Natural killer cell (primary cell): ENCODE measurements at regions not wholly inside any gene's neighbourhood (a gene's known extent, or its start where the extent isn't known, plus 50 kb on each side); places are given as distances from the start of the nearest gene placed in this dataset.

ENCODE experiments used
- ATAC-seq, 3 donors: fragments of 150-1000 bp in 2 of 3; fragments of 200-7000 bp in 1 of 3; cut with Tn5 transposase; 1 replicate in 1 of 3; 2 replicates in 2 of 3; pipeline ENCODE4 v1.10.0; 2021; ENCODE audit warnings: mild to moderate bottlenecking in 2 of 3, moderate library complexity in 2 of 3
- DNase-seq, 2 donors: peaks; one replicate each; pipeline versions ENCODE4 v3.0.0 to v3.0.0-alpha.2; 2013 to 2021; ENCODE audit warnings: mixed read lengths in 1 of 2
- H3K27ac ChIP-seq: one replicate; pipeline ENCODE4 v1.5.1; 2013; ENCODE audit warnings: mild to moderate bottlenecking, low read length
- H3K27me3 ChIP-seq: one replicate; pipeline ENCODE4 v1.6.1; 2013; ENCODE audit warnings: low read length; ENCODE audit not compliant: control insufficient read depth, insufficient read depth
- H3K36me3 ChIP-seq: one replicate; pipeline ENCODE4 v1.6.1; 2013; ENCODE audit warnings: low read length; ENCODE audit not compliant: control insufficient read depth, insufficient read depth
- H3K4me1 ChIP-seq: one replicate; pipeline ENCODE4 v1.6.1; 2013; ENCODE audit warnings: low read length; ENCODE audit not compliant: control insufficient read depth, insufficient read depth
- H3K4me3 ChIP-seq: one replicate; pipeline ENCODE4 v1.5.1; 2013; ENCODE audit warnings: low read length
- H3K9me3 ChIP-seq: one replicate; pipeline ENCODE4 v1.6.1; 2013; ENCODE audit warnings: low read length; ENCODE audit not compliant: control insufficient read depth, insufficient read depth
- H3K27ac Mint-ChIP-seq, 2 donors: one replicate each; pipeline ENCODE4 v1.8.0; 2022; ENCODE audit warnings: mild to moderate bottlenecking in 2 of 2, mixed read lengths in 2 of 2, moderate library complexity in 1 of 2
- H3K27me3 Mint-ChIP-seq, 2 donors: one replicate each; pipeline ENCODE4 v1.8.0; 2022; ENCODE audit warnings: low read depth in 2 of 2, mixed read lengths in 2 of 2
- H3K36me3 Mint-ChIP-seq: one replicate; pipeline ENCODE4 v1.8.0; 2022; ENCODE audit warnings: mixed read lengths
- H3K4me1 Mint-ChIP-seq, 2 donors: one replicate each; pipeline ENCODE4 v1.8.0; 2022; ENCODE audit warnings: mixed read lengths in 2 of 2
- H3K4me3 Mint-ChIP-seq: one replicate; pipeline ENCODE4 v1.8.0; 2022; ENCODE audit warnings: mild to moderate bottlenecking, moderate library complexity, mixed read lengths
- H3K9me3 Mint-ChIP-seq, 2 donors: one replicate each; pipeline ENCODE4 v1.8.0; 2022; ENCODE audit warnings: mixed read lengths in 2 of 2
- WGBS: methylation state at CpG from one replicate; pipeline ENCODE4 v1.1.7; 2013; ENCODE audit warnings: missing lambda C conversion rate; ENCODE audit not compliant: insufficient coverage; 5-methylcytosine and 5-hydroxymethylcytosine counted together
- intact Hi-C: fragments of 100-400 bp; cut with micrococcal nuclease; formaldehyde crosslinking; loops from one replicate; pipeline ENCODE4 v1.14.2; 2022
- TF ChIP-seq, protein P1 (sequence below): fragments of 200-600 bp; IDR thresholded peaks from one replicate; pipeline ENCODE4 v1.8.0; 2022; ENCODE audit warnings: antibody characterized with exemption

DNA sequence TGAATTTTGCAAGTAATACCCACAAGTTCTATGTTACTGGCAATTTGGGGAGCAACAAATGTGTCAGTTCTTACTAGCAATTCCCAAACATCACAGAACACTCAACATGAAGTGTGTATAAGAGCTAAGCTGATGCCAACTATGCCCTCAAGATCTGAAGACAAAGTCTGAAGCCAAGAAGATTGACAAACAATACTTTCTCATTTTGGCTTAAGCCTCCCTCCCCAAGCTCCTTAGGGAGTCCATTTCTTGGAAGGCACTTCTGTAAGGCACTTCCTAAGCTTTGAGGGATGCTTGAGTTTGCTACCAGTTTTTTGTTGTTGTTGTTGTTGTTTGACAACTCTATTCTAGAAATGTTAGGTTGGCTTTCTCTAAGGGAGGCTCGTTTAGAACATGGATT, 154.4 kb upstream of the ZNF644 start:
- TF ChIP-seq, protein P1, sequence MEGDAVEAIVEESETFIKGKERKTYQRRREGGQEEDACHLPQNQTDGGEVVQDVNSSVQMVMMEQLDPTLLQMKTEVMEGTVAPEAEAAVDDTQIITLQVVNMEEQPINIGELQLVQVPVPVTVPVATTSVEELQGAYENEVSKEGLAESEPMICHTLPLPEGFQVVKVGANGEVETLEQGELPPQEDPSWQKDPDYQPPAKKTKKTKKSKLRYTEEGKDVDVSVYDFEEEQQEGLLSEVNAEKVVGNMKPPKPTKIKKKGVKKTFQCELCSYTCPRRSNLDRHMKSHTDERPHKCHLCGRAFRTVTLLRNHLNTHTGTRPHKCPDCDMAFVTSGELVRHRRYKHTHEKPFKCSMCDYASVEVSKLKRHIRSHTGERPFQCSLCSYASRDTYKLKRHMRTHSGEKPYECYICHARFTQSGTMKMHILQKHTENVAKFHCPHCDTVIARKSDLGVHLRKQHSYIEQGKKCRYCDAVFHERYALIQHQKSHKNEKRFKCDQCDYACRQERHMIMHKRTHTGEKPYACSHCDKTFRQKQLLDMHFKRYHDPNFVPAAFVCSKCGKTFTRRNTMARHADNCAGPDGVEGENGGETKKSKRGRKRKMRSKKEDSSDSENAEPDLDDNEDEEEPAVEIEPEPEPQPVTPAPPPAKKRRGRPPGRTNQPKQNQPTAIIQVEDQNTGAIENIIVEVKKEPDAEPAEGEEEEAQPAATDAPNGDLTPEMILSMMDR: no peak
- no peak overlapping the region for H3K27ac ChIP-seq
- WGBS: 40% methylated on average over 1 of the region's 1 CpG
- no peaks in the 10 kb centered on the region for H3K9me3 ChIP-seq
- no peaks in the 10 kb centered on the region for H3K4me1 ChIP-seq
- Mint-ChIP-seq H3K27ac (no peak overlapping the region), H3K27me3 (peaks cover 26 to 56% of the 10 kb centered on the region in 2 donors), H3K4me3 (no peak overlapping the region), H3K4me1 (peaks cover 7 to 11% of the 10 kb centered on the region in 2 donors), H3K36me3 (no peaks in the 10 kb centered on the region), H3K9me3 (no peaks in the 10 kb centered on the region)
- no peak for ATAC-seq
- no peak for DNase-seq
- no peak overlapping the region for H3K4me3 ChIP-seq
- H3K36me3 ChIP-seq: no peaks in the 10 kb centered on the region
- peaks cover 7% of the 10 kb centered on the region for H3K27me3 ChIP-seq
- intact Hi-C loops: no loop called here

DNA sequence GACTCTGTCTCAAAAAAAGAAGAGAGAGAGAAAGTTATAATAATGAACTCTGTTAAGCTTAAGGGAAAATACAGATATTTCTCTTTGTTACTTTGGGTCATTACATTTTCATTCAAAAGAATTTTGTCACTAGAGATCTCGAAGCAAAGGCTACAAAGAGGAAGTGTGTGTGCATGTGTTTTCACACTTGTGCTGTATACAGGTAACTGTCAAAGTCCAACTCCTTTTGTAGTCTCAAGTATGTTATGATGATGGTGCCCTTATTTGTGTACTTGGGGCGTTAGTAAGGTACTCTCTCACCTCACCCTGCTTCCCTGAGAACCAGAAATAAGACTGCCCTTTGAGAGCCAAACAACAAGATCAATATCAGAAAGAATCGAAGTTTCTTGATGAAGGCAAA, 152.9 kb upstream of the ZNF644 start:
- Histone ChIP-seq H3K27ac (no peak overlapping the region), H3K4me1 (no peaks in the 10 kb centered on the region), H3K4me3 (no peak overlapping the region), H3K36me3 (no peaks in the 10 kb centered on the region), H3K9me3 (no peaks in the 10 kb centered on the region), H3K27me3 (peaks cover 7% of the 10 kb centered on the region)
- H3K27ac Mint-ChIP-seq: no peak overlapping the region
- TF ChIP-seq, protein P1: no peak
- H3K36me3 Mint-ChIP-seq: no peaks in the 10 kb centered on the region
- peaks cover 7 to 11% of the 10 kb centered on the region in 2 donors for H3K4me1 Mint-ChIP-seq
- intact Hi-C loops: no loop called here
- 44% methylated on average over 3 of the region's 3 CpGs for WGBS
- H3K27me3 Mint-ChIP-seq: peaks cover 31 to 56% of the 10 kb centered on the region in 2 donors
- ATAC-seq (no peak), DNase-seq (no peak)
- no peak overlapping the region for H3K4me3 Mint-ChIP-seq
- H3K9me3 Mint-ChIP-seq: no peaks in the 10 kb centered on the region

DNA sequence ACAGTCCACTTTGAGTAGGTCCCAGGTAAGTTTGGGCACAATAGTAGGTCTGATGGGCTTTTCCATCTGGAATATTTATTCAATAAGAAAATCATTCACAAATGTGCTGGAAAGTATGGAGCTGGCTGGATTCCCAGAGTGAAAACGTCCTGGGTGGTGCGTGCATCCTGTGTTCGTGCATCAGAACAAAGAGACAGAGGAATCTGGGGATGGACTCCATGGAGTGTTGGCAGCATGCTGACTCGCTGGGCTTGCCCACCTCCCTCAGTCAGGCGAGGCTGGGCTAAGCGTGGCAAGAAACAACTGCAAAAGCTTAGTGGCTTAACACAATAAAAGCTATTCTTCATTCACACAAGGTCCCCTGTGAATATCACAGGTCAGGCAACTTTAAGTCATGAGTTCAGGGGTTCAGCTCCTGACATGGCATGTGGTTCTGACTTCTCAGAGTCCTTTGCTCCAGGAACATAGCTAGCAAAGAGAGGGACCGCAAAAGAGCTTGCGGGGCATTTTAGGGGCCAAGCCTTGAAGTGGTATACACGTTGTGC, 151.6 kb upstream of the ZNF644 start:
- Histone ChIP-seq H3K4me1 (no peaks in the 10 kb centered on the region), H3K36me3 (no peaks in the 10 kb centered on the region), H3K4me3 (no peak overlapping the region), H3K27me3 (peaks cover 4% of the 10 kb centered on the region), H3K27ac (no peak overlapping the region), H3K9me3 (no peaks in the 10 kb centered on the region)
- DNase-seq (no peak), ATAC-seq (no peak)
- Mint-ChIP-seq H3K27ac (no peak overlapping the region), H3K4me3 (no peak overlapping the region), H3K36me3 (no peaks in the 10 kb centered on the region), H3K4me1 (peaks cover 7 to 11% of the 10 kb centered on the region in 2 donors), H3K27me3 (peaks cover 31 to 56% of the 10 kb centered on the region in 2 donors), H3K9me3 (no peaks in the 10 kb centered on the region)
- TF ChIP-seq, protein P1: no peak
- WGBS: 77% methylated on average over 9 of the region's 9 CpGs
- intact Hi-C loops: no loop called here

DNA sequence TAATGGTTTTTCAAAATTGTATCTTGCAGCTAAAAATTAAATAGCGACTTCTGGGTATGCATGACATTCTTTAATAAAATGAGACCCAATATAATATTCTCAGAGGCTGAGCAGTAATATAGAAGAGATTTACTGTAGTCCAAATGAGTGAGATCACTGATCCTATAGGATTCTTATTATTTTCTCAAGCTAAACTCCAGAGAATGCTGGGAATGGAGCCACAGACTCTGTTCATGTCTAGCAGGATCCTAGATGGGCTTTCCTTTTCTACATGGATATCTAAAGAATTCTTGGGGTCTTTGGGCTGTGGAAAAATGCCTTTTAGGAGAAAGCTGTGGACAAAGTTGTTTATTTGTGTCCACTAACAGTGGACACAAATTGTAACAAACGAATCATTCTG, 150.7 kb upstream of the ZNF644 start:
- Mint-ChIP-seq H3K9me3 (no peaks in the 10 kb centered on the region), H3K36me3 (no peaks in the 10 kb centered on the region), H3K27ac (no peak overlapping the region), H3K4me3 (no peak overlapping the region), H3K27me3 (peaks cover 33 to 56% of the 10 kb centered on the region in 2 donors), H3K4me1 (peaks cover 7 to 11% of the 10 kb centered on the region in 2 donors)
- Histone ChIP-seq H3K9me3 (no peaks in the 10 kb centered on the region), H3K27me3 (peaks cover 4% of the 10 kb centered on the region), H3K27ac (no peak overlapping the region), H3K4me3 (no peak overlapping the region), H3K4me1 (no peaks in the 10 kb centered on the region), H3K36me3 (no peaks in the 10 kb centered on the region)
- DNase-seq (no peak), ATAC-seq (no peak)
- 63% methylated on average over 1 of the region's 2 CpGs for WGBS
- TF ChIP-seq, protein P1: no peak
- intact Hi-C loops: no loop called here
